ENCODE measurements at regions not wholly inside any gene's neighbourhood (a gene's known extent, or its start where the extent isn't known, plus 50 kb on each side); places are given as distances from the start of the nearest gene placed in this dataset.

DNA sequence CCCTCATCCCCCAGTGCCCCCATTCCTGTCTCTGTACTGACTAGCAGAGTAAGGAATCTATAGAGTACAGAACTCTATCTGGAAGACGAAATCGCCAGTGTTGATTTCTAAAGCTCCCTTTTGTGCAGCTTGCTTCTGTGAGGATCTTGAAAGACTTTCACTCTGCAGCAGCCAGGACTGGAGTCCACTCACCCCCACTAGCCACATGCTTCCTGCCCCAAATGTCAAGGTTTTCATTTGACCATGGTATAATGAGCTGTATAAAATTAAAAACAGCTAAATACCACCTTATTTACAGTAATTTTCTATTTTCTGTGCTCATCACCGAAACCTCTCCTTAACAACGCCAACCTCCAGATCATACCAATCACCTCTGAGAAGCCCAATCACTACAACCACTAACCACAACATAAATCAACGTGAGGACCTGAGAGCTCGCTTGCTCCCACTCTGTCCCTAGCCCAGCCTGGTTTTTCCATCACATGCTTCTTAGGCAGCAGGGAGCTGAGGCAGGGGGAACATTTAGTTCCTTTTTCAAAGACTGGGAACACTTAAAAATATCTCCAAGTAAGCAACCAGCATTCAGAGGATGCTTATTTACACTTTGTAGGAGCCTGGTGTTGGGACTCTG, 56.1 kb upstream of the IRF2BP2 start:
- Histone ChIP-seq H3K4me3 (replicated peaks; ENCODE audit: low read depth, low read length) (no peak overlapping the region), H3K27me3 (replicated peaks; ENCODE audit: control insufficient read depth, insufficient read depth, low read length) (no peaks in the 10 kb centered on the region), H3K36me3 (ENCODE audit: control insufficient read depth, insufficient read depth, low read length) (no peaks in the 10 kb centered on the region)
- DNase-seq (ENCODE audit: extremely low read depth, insufficient read length): no peak
- TF ChIP-seq, protein P1, sequence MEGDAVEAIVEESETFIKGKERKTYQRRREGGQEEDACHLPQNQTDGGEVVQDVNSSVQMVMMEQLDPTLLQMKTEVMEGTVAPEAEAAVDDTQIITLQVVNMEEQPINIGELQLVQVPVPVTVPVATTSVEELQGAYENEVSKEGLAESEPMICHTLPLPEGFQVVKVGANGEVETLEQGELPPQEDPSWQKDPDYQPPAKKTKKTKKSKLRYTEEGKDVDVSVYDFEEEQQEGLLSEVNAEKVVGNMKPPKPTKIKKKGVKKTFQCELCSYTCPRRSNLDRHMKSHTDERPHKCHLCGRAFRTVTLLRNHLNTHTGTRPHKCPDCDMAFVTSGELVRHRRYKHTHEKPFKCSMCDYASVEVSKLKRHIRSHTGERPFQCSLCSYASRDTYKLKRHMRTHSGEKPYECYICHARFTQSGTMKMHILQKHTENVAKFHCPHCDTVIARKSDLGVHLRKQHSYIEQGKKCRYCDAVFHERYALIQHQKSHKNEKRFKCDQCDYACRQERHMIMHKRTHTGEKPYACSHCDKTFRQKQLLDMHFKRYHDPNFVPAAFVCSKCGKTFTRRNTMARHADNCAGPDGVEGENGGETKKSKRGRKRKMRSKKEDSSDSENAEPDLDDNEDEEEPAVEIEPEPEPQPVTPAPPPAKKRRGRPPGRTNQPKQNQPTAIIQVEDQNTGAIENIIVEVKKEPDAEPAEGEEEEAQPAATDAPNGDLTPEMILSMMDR (IDR thresholded peaks at IDR 0.05; ENCODE audit: insufficient read depth, low read length, poor library complexity, severe bottlenecking): no peak

DNA sequence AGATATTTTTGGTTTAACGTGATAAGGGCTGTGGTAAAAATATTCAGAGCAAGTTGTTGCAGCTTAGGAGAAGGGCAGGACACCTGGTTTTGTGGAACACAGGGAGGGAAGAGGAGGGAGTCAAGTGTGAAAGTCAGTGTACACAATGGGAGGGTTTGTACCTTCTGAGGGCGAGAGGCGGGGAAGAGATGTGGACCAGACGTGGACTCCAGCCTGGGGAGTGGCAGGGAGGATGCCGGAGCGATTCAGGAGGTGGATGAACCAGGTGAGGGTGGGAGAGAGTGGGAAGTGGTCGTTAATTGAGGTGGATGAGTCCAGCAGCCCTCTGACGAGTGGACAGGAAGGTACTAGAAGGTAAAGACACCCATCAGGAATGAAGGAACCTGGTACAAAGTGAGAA, 52.2 kb upstream of the IRF2BP2 start:
- TF ChIP-seq, protein P1 (IDR thresholded peaks at IDR 0.05; ENCODE audit: insufficient read depth, low read length, poor library complexity, severe bottlenecking): no peak
- no peaks in the 10 kb centered on the region for H3K36me3 ChIP-seq (ENCODE audit: control insufficient read depth, insufficient read depth, low read length)
- H3K4me3 ChIP-seq (replicated peaks; ENCODE audit: low read depth, low read length): no peak overlapping the region
- DNase-seq (ENCODE audit: extremely low read depth, insufficient read length): no peak
- H3K27me3 ChIP-seq (replicated peaks; ENCODE audit: control insufficient read depth, insufficient read depth, low read length): no peaks in the 10 kb centered on the region

DNA sequence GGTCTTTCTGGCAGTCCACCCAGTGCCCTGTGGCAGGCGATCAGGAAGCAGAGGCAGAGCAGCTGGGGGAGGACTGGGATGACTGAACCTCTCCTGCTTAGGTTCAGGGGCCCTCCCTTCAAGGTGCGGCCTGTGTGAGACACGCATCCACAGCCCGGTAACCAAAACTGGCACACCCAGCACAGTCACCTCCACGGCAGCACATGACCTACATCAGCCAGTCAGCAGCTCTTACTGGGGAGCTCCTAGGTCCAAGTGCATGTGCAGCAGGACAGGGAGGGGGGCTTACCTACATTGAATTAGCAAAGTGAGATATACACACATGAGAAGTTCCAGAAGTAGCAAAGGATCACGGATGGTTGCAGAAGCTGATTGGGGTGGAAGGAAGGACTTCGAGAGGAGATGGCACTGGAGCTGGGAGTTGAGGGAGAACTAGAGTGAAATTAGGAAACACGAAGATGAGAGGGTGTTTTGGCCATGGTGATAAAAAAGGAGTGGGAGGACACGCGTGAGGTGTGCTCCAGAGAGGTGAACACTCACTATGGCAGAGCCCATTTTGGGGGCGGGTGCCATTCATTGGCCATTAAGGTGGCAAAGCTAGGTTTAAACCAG, 51.4 kb upstream of the IRF2BP2 start:
- no peak for DNase-seq (ENCODE audit: extremely low read depth, insufficient read length)
- no peaks in the 10 kb centered on the region for H3K36me3 ChIP-seq (ENCODE audit: control insufficient read depth, insufficient read depth, low read length)
- H3K27me3 ChIP-seq (replicated peaks; ENCODE audit: control insufficient read depth, insufficient read depth, low read length): no peaks in the 10 kb centered on the region
- TF ChIP-seq, protein P1 (IDR thresholded peaks at IDR 0.05; ENCODE audit: insufficient read depth, low read length, poor library complexity, severe bottlenecking): no peak
- H3K4me3 ChIP-seq (replicated peaks; ENCODE audit: low read depth, low read length): no peak overlapping the region

GRCh38 chr1:234660536-234661316, 50.7 kb upstream of the IRF2BP2 start:
- no peak overlapping the region for H3K4me3 ChIP-seq (replicated peaks; ENCODE audit: low read depth, low read length)
- no peaks in the 10 kb centered on the region for H3K36me3 ChIP-seq (ENCODE audit: control insufficient read depth, insufficient read depth, low read length)
- no peaks in the 10 kb centered on the region for H3K27me3 ChIP-seq (replicated peaks; ENCODE audit: control insufficient read depth, insufficient read depth, low read length)
- TF ChIP-seq, protein P1 (IDR thresholded peaks at IDR 0.05; ENCODE audit: insufficient read depth, low read length, poor library complexity, severe bottlenecking): no peak
- DNase-seq (ENCODE audit: extremely low read depth, insufficient read length): no peak

All from GM06990 (cell line).